ENCODE measurements at regions not wholly inside any gene's neighbourhood (a gene's known extent, or its start where the extent isn't known, plus 50 kb on each side); places are given as distances from the start of the nearest gene placed in this dataset.

DNA sequence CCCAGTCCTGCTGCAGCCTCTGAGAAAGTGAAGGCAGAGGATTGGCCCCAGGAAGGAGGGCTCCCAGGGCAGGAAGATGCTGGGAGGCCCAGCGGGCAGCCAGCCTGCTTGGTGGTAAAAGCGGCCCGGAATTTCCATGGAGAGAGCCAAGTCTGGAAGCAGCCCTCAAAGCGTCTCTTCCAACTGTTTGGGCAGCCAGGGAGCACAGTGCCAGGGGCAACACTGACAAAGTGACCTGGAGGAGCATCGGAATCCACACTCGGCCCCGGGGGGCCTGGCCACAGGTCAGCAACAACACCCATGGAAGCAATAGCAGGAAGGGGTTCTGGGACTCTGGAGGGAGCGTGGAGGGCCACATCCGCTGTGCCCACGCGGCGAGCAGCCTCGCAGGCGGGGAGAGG is 63.2 kb upstream of the FGFR2 start:
- H3K4me1 ChIP-seq (ENCODE audit: control insufficient read depth in 5 of 5, insufficient read depth in 5 of 5, low read length in 5 of 5): no peaks in the 10 kb centered on the region
- H3K27me3 ChIP-seq (ENCODE audit: control insufficient read depth in 3 of 3, insufficient read depth in 3 of 3, low read length in 2 of 3): no peaks in the 10 kb centered on the region
- no peak overlapping the region for H3K9ac ChIP-seq (ENCODE audit: insufficient read depth in 1 of 2, low read length in 2 of 2)
- TF ChIP-seq, protein P1, sequence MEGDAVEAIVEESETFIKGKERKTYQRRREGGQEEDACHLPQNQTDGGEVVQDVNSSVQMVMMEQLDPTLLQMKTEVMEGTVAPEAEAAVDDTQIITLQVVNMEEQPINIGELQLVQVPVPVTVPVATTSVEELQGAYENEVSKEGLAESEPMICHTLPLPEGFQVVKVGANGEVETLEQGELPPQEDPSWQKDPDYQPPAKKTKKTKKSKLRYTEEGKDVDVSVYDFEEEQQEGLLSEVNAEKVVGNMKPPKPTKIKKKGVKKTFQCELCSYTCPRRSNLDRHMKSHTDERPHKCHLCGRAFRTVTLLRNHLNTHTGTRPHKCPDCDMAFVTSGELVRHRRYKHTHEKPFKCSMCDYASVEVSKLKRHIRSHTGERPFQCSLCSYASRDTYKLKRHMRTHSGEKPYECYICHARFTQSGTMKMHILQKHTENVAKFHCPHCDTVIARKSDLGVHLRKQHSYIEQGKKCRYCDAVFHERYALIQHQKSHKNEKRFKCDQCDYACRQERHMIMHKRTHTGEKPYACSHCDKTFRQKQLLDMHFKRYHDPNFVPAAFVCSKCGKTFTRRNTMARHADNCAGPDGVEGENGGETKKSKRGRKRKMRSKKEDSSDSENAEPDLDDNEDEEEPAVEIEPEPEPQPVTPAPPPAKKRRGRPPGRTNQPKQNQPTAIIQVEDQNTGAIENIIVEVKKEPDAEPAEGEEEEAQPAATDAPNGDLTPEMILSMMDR (IDR thresholded peaks at IDR 0.05; ENCODE audit: control extremely low read depth, extremely low read depth): no peak
- DNase-seq (no peak), ATAC-seq (ENCODE audit: insufficient read depth, low FRiP score) (no peak)
- H3K4me3 ChIP-seq: no peak overlapping the region
- H3K27ac ChIP-seq (ENCODE audit: low read depth in 1 of 2, low read length in 1 of 2): no peak overlapping the region
- H3K9me3 ChIP-seq (ENCODE audit: control insufficient read depth in 4 of 4, insufficient read depth in 3 of 4, low read length in 3 of 4): no peaks in the 10 kb centered on the region
- H3K36me3 ChIP-seq (ENCODE audit: control insufficient read depth in 4 of 4, insufficient read depth in 4 of 4, low read length in 4 of 4): no peaks in the 10 kb centered on the region
- 91 to 93% methylated on average over 13 to 14 of the region's 14 CpGs for WGBS, 2 donors

- H3K9me3 ChIP-seq (ENCODE audit: control insufficient read depth in 4 of 4, insufficient read depth in 3 of 4, low read length in 3 of 4): no peaks in the 10 kb centered on the region
- DNase-seq (no peak), ATAC-seq (ENCODE audit: insufficient read depth, low FRiP score) (no peak)
- no peak overlapping the region for H3K27ac ChIP-seq (ENCODE audit: low read depth in 1 of 2, low read length in 1 of 2)
- no peak overlapping the region for H3K9ac ChIP-seq (ENCODE audit: insufficient read depth in 1 of 2, low read length in 2 of 2)
- H3K27me3 ChIP-seq (ENCODE audit: control insufficient read depth in 3 of 3, insufficient read depth in 3 of 3, low read length in 2 of 3): no peaks in the 10 kb centered on the region
- 86% methylated on average over 10 of the region's 10 CpGs for WGBS, 2 donors
- H3K4me1 ChIP-seq (ENCODE audit: control insufficient read depth in 5 of 5, insufficient read depth in 5 of 5, low read length in 5 of 5): no peaks in the 10 kb centered on the region
- TF ChIP-seq, protein P1 (IDR thresholded peaks at IDR 0.05; ENCODE audit: control extremely low read depth, extremely low read depth): no peak
- H3K4me3 ChIP-seq: no peak overlapping the region
- no peaks in the 10 kb centered on the region for H3K36me3 ChIP-seq (ENCODE audit: control insufficient read depth in 4 of 4, insufficient read depth in 4 of 4, low read length in 4 of 4)
Measured at GRCh38 chr10:121659236-121659635, 61.0 kb upstream of the FGFR2 start.

DNA sequence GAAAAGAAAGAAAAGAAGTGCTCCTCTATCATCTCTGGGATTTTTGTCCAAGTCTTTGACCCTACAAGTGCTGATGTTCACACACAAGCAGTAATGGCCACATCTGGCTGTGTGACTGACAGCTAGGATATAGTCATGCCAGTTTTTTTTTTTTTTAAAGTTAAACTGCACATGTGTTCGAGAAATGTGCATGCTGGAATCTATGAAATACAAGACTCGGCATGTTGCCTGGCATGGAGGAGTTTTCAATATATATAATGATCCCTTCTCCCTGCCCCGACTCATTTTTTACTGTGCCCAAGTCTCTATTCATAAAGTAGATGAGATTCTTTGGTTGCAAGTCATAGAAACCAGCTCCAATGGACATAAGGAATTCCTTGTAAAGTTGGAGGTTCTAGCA is 60.4 kb upstream of the FGFR2 start:
- Histone ChIP-seq H3K27ac (ENCODE audit: low read depth in 1 of 2, low read length in 1 of 2) (no peak overlapping the region), H3K9ac (ENCODE audit: insufficient read depth in 1 of 2, low read length in 2 of 2) (no peak overlapping the region), H3K4me1 (ENCODE audit: control insufficient read depth in 5 of 5, insufficient read depth in 5 of 5, low read length in 5 of 5) (no peaks in the 10 kb centered on the region), H3K4me3 (no peak overlapping the region), H3K27me3 (ENCODE audit: control insufficient read depth in 3 of 3, insufficient read depth in 3 of 3, low read length in 2 of 3) (no peaks in the 10 kb centered on the region), H3K9me3 (ENCODE audit: control insufficient read depth in 4 of 4, insufficient read depth in 3 of 4, low read length in 3 of 4) (no peaks in the 10 kb centered on the region), H3K36me3 (ENCODE audit: control insufficient read depth in 4 of 4, insufficient read depth in 4 of 4, low read length in 4 of 4) (no peaks in the 10 kb centered on the region)
- DNase-seq (no peak), ATAC-seq (ENCODE audit: insufficient read depth, low FRiP score) (no peak)
- TF ChIP-seq, protein P1 (IDR thresholded peaks at IDR 0.05; ENCODE audit: control extremely low read depth, extremely low read depth): no peak
- WGBS, 2 donors: 93 to 94% methylated on average over 3 of the region's 3 CpGs

DNA sequence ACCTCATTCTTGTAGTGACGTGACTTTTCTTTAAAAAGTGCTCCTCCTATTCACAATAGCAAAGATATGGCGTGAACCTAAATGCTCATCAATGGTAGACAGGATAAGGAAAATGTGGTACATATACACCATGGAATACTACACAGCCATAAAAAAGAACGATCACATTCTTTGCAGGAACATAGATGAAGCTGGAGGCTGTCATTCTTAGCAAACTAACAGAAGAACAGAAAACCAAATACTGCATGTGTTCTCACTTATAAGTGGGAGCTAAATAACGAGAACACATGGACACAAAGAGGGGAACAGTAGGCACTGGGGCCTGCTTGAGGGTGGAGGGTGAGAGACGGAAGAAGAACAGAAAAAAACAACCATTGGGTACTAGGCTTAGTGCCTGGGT is 59.9 kb upstream of the FGFR2 start:
- WGBS, 2 donors: 93 to 95% methylated on average over 5 of the region's 5 CpGs
- TF ChIP-seq, protein P1 (IDR thresholded peaks at IDR 0.05; ENCODE audit: control extremely low read depth, extremely low read depth): no peak
- H3K27me3 ChIP-seq (ENCODE audit: control insufficient read depth in 3 of 3, insufficient read depth in 3 of 3, low read length in 2 of 3): no peaks in the 10 kb centered on the region
- H3K4me3 ChIP-seq: no peak overlapping the region
- DNase-seq (no peak), ATAC-seq (ENCODE audit: insufficient read depth, low FRiP score) (no peak)
- no peaks in the 10 kb centered on the region for H3K9me3 ChIP-seq (ENCODE audit: control insufficient read depth in 4 of 4, insufficient read depth in 3 of 4, low read length in 3 of 4)
- H3K36me3 ChIP-seq (ENCODE audit: control insufficient read depth in 4 of 4, insufficient read depth in 4 of 4, low read length in 4 of 4): no peaks in the 10 kb centered on the region
- no peak overlapping the region for H3K9ac ChIP-seq (ENCODE audit: insufficient read depth in 1 of 2, low read length in 2 of 2)
- H3K27ac ChIP-seq (ENCODE audit: low read depth in 1 of 2, low read length in 1 of 2): no peak overlapping the region
- H3K4me1 ChIP-seq (ENCODE audit: control insufficient read depth in 5 of 5, insufficient read depth in 5 of 5, low read length in 5 of 5): no peaks in the 10 kb centered on the region
